ENCODE measurements at regions not wholly inside any gene's neighbourhood (a gene's known extent, or its start where the extent isn't known, plus 50 kb on each side); places are given as distances from the start of the nearest gene placed in this dataset.

GRCh38 chr3:163159306-163159705, 1662.7 kb downstream of the OTOL1 start:
- TF ChIP-seq POLR2A (IDR thresholded peaks at IDR 0.05) (no peak), POLR2AphosphoS5 (IDR thresholded peaks at IDR 0.05) (no peak), CTCF (IDR thresholded peaks at IDR 0.05) (no peak)
- H3K9me3 ChIP-seq = no peaks in the 10 kb centered on the region
- H3K4me1 ChIP-seq = peaks cover 0 to 3% (median 0%) of the 10 kb centered on the region in 4 donors
- H3K27ac ChIP-seq = no peak overlapping the region
- H3K4me3 ChIP-seq = no peak overlapping the region
- WGBS, 2 donors = 63 to 70% methylated on average over 2 of the region's 2 CpGs
- no peak for DNase-seq
- no peaks in the 10 kb centered on the region for H3K36me3 ChIP-seq
- H3K27me3 ChIP-seq = no peaks in the 10 kb centered on the region
- intact Hi-C loops (cut with DNase I) = no loop called here

DNA sequence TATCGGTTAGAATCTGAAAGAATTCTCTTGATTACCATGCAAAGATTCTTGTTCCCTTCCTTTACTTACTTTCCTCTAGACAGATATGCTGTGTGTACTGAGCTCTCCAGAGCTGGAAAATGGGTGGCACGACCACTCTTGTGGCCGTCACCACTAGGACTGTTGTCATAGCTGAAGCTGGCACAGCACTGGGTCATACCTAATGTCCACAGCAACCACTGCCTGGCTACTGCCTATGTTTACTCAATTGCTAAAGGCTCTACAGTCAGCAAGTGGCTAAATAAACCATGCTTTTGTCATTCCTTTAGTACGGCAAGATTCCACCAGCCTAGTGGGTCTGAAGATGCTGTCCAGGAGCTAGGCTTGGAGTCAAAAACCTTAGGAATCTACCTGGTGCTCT, 1643.0 kb downstream of the OTOL1 start:
- TF ChIP-seq POLR2AphosphoS5 (IDR thresholded peaks at IDR 0.05) (no peak), POLR2A (IDR thresholded peaks at IDR 0.05) (no peak), EP300 (IDR thresholded peaks at IDR 0.05) (no peak), CTCF (IDR thresholded peaks at IDR 0.05) (no peak)
- Histone ChIP-seq H3K9me3 (peaks cover 0 to 3% (median 0%) of the 10 kb centered on the region in 4 donors), H3K27me3 (no peaks in the 10 kb centered on the region), H3K36me3 (no peaks in the 10 kb centered on the region), H3K4me1 (no peaks in the 10 kb centered on the region), H3K27ac (no peak overlapping the region), H3K4me3 (no peak overlapping the region)
- DNase-seq = no peak
- WGBS, 2 donors = 81 to 90% methylated on average over 4 of the region's 4 CpGs
- intact Hi-C loops (cut with DNase I) = no loop called here

- Histone ChIP-seq H3K9me3 (peaks cover 0 to 3% (median 0%) of the 10 kb centered on the region in 4 donors), H3K4me1 (no peaks in the 10 kb centered on the region), H3K27ac (no peak overlapping the region), H3K4me3 (no peak overlapping the region), H3K27me3 (no peaks in the 10 kb centered on the region), H3K36me3 (no peaks in the 10 kb centered on the region)
- intact Hi-C loops (cut with DNase I) = no loop called here
- no peak for DNase-seq
- 82 to 93% methylated on average over 2 of the region's 2 CpGs for WGBS, 2 donors
- TF ChIP-seq CTCF (IDR thresholded peaks at IDR 0.05) (no peak), POLR2A (IDR thresholded peaks at IDR 0.05) (no peak), POLR2AphosphoS5 (IDR thresholded peaks at IDR 0.05) (no peak), EP300 (IDR thresholded peaks at IDR 0.05) (no peak)
Observed at GRCh38 chr3:163138258-163138657, 1641.7 kb downstream of the OTOL1 start.

- DNase-seq = no peak
- H3K4me3 ChIP-seq = no peak overlapping the region
- H3K9me3 ChIP-seq = peaks cover 0 to 5% (median 0%) of the 10 kb centered on the region in 4 donors
- intact Hi-C loops (cut with DNase I) = no loop called here
- H3K27ac ChIP-seq = no peak overlapping the region
- H3K4me1 ChIP-seq = no peaks in the 10 kb centered on the region
- no peaks in the 10 kb centered on the region for H3K36me3 ChIP-seq
- WGBS, 2 donors = 96 to 97% methylated on average over 5 of the region's 5 CpGs
- TF ChIP-seq CTCF (IDR thresholded peaks at IDR 0.05) (no peak), EP300 (IDR thresholded peaks at IDR 0.05) (no peak), POLR2A (IDR thresholded peaks at IDR 0.05) (no peak), POLR2AphosphoS5 (IDR thresholded peaks at IDR 0.05) (no peak)
- no peaks in the 10 kb centered on the region for H3K27me3 ChIP-seq
Observed at GRCh38 chr3:163132111-163132510, 1635.5 kb downstream of the OTOL1 start.

DNA sequence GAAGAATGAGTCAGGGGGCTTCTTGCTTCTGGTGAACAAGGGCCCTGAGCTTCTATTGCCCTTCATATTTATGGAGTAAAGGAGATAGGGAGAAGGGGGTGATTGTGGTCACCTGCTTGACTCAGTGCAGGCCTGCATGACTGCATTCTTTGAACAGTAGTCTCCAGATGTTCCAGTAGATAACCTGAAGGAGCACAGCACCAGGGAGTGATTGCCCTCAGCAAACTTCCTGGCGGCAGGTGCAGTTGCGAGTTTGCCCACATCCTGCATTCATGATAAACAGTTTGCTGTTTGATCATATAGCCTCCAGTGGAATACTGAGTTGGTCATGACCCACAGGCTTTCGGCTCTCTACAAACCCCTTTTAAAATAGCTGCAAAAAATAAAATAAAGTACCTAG, 1632.7 kb downstream of the OTOL1 start:
- Histone ChIP-seq H3K9me3 (peaks cover 0 to 6% (median 4%) of the 10 kb centered on the region in 4 donors), H3K27ac (no peak overlapping the region), H3K27me3 (no peaks in the 10 kb centered on the region), H3K4me1 (no peaks in the 10 kb centered on the region), H3K4me3 (no peak overlapping the region), H3K36me3 (no peaks in the 10 kb centered on the region)
- no peak for DNase-seq
- intact Hi-C loops (cut with DNase I) = no loop called here
- TF ChIP-seq CTCF (IDR thresholded peaks at IDR 0.05) = no peak
- no peak for TF ChIP-seq POLR2AphosphoS5 (IDR thresholded peaks at IDR 0.05)
- no peak for TF ChIP-seq POLR2A (IDR thresholded peaks at IDR 0.05)
- no peak for TF ChIP-seq EP300 (IDR thresholded peaks at IDR 0.05)
- WGBS, 2 donors = 90 to 92% methylated on average over 3 of the region's 3 CpGs
